ENCODE measurements at regions not wholly inside any gene's neighbourhood (a gene's known extent, or its start where the extent isn't known, plus 50 kb on each side); places are given as distances from the start of the nearest gene placed in this dataset.

DNA sequence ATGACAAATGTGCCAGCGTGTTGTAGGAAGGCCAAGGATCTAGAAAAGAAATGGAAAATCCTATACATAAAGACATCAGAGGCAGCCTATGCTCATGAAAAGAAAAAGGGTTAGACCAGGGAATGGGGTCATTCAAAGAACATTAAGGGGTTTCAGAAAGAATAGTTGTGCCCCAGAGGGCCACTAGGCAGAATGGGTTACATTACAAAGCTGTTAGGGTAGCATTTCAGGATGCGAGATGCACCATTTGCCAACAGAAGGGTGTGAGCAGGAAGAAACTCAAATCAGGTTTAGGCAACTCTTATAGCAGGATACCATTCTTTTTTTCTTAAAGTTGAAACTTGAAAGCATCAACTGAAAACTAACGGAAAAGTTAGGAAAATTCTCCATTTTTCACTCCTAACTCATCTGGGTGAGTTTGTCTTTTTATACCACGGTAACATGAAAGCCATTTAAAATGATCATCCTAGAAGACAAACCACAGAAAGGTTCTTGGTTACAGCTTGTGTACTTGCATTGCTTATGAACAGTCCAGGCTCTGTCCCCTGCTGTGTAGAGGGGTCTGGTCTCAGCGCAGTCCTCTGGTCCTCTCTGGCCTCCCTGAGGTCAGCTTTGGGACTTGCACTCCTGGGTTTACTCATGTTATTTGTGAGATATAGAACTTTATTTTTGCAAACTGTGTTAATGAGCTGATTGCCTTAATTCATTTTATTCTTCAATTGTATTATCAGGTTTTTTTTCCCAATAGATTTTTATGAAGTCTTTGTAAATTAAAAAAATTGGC is 209.1 kb downstream of the DACT1 start:
- DNase-seq (ENCODE audit: low read depth): no peak

DNA sequence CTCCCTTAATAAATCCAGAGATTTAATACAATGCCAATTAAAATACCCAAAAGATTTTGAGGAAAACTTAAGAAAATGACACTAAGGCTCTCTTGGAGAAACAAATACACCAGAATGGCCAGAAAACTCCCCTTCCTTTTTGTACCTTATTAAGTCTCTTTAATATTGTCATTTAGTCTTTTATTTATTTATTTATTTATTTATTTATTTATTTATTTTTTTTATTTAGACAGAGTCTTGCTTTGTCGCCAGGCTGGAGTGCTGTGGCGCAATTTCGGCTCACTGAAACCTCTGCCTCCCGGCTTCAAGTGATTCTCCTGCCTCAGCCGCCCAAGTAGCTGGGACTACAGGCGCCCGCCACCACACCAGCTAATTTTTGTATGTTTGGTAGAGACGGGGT is 210.6 kb downstream of the DACT1 start:
- no peak for DNase-seq (ENCODE audit: low read depth)

DNA sequence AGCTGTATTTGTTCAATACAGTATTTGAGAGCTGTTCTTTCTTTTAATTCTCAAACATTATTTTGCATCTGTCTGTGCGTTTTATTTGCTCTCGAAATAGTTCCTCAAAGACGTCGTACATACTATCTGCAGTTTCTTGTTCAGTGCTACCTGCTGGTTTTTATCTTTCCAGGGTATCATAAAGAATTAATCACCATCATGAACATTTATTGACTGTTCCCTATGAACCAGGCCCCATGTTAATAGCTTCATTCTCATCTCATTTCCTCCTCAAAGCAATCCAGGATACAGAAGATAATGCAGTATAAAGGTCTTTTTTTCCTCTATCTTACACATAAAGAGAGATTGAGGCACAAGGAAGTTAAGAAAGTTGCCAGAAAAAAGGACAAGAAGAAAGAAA is 211.8 kb downstream of the DACT1 start:
- no peak for DNase-seq (ENCODE audit: low read depth)

DNA sequence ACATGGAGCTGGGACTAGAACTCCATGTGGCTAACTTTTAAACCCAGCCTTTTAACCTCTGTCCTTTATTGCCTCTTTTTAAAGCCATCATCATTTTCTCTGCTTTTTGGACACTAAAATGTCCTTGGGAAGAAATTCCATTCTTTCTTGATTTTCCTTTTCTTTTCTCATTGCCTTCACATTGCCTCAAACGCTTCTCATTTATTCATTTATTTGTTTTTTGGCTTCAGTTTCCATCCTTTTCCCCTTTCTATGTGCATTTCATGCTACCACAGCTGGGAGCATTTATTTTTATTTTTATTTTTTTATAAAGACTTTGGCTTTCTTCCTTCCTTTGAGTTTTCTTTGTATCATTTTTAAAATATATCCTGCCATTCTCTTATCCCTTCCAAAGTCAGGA is 212.2 kb downstream of the DACT1 start:
- DNase-seq (ENCODE audit: low read depth): no peak

DNA sequence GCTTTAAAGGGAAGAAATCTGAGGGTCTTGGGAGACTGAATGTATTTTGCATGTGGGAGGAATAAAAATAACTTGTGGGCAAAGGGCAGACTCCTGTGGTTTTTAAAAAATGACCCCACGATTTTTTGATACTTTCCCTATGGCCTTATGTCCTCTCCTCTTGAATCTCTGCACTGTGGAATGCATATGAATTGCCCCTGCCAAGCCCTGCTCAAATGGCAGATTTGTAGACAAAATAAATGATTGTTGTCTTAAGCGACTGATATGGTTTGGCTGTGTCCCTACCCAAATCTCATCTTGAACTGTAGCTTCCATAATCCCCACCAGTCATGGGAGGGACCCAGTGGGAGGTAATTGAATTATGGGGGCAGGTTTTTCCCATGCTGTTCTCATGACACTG is 223.8 kb downstream of the DACT1 start:
- peak; percentile 30 for DNase-seq (ENCODE audit: low read depth)

DNA sequence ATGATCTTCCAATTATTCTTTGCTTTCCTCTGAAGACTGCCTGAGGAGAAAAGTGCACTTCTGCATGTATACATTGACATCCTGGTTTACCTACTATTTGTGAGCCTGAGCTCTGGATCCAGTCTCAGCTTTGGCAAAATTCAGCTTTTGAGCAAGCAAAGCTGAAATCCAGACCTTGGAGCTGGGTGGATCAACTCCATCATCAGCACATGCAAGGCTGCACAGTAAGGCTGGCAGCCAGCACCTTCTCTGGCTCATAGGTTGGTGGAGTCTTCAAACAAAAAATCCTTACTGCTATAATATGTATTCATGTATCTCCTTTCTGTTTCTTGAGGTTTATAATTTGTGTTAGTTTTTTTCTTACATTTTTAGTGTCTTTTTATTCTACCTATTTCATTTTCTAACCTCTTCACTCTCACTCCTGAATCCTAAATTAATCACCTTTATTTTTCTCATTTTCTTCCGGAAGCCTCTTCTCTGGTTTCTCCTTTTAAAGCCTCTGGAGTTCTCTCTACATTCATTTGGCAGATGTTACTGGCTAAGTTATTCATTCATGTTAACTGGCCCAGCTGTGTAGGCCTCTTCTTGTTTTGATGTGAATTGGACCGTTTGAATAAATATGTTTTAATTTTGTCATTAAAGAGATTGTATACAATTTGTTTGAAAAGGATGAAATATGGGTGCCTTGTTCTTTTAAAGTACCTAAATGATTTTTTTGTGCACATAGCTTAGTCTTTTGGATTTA is 224.8 kb downstream of the DACT1 start:
- DNase-seq (ENCODE audit: low read depth): no peak

DNA sequence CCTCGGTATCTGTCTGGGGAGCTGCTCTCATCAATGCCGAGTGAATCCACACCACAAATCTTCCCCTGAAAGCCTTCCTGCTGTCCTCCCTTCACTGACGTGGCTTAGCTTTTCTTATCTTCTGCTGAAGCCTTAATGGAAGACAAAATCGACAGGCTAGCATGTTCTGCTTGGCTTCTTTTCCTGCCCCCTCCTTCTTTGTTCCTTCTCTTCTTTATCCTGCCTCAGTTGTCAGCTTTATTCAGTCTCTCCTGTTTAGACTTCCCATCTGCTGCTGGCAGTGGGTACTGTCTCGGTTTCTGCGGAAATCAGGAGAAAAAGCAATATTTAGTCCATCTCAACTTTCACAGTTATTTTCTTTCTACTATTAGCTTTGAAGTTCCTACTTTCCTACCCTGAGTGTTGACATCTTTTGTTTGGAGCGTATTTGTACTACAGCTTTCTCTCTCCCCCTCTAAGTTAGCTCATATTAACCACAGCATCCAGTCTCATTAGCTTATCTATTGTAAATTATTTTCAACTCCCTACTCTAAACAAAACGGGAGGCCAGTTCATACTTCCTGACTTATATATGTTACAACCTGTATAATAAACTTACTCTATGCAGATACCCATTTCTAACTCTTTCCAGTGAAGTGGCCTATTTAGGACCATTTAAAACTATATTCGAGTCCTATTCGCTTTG is 226.0 kb downstream of the DACT1 start:
- DNase-seq (ENCODE audit: low read depth): no peak

DNA sequence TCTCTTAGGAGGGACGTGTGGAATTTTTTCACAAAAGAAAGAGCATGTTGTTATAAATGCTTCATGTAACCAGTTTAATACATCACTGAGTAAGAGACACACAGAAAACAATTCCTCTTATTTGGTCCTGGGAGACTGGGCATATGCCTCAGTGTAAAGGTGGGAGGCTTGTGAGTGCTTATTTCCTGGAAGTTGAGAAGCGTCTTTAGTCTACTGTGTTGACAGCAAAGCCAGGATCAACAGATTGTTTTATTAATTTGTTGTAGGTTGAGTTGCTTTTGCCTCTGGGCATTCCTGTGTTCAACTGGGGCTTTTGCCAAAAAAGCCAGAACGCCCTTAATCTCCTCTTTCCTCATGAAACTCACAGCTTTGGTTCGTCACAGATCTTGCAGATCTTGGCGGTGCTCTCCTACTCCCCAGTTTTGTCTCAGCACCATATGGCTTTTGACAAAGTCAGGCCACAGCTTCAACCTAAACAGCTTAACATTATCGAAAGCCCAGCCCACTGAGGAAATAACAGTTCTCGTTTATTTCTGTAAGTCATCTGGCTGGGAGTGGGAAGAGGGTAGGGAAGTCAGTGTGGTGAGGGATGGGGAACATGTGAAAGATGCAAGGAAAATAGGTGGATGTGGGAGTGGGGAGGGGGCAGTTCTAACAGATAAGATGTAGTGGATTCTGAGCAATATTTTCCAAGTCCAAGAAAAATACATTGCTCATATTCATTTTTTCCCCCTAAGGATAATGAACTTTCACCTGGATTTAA is 227.2 kb downstream of the DACT1 start:
- peak; percentile 76 for DNase-seq (ENCODE audit: low read depth)

DNA sequence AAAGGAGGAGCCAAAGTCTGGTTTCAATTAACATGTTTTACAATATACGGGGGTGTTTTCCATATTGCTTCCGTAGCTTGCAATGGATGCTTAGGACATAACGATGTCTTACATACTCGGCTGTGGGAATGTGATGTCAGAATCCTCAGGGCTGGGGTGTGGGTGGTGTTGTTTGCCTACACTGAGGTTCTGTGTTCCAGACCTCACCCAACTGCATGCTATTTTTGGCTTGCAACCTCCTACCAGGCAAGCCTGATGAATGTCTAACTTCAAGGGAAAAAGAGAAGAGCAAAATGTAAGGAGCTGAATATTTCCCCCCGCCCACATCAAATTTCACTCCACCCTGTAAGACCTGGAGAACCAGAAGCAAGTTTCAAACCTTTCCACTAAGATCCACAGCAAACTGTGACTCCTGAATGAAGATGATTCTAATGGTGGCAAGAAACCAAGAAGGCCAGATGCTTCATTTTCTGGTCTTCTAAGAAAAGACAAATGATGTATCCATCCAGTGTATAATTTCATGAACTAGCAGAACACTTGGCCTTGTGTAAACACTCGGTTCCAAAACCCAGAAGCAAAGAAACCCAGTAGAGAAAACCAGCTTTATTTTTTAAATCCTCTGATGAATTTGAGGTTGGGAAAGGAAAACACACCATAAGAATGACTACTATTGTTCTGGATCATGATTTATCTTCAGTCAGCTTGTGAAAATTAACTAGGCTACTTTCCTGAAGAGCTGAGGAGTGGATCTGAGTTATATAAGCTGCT is 227.9 kb downstream of the DACT1 start:
- DNase-seq (ENCODE audit: low read depth): peak; percentile 59

DNA sequence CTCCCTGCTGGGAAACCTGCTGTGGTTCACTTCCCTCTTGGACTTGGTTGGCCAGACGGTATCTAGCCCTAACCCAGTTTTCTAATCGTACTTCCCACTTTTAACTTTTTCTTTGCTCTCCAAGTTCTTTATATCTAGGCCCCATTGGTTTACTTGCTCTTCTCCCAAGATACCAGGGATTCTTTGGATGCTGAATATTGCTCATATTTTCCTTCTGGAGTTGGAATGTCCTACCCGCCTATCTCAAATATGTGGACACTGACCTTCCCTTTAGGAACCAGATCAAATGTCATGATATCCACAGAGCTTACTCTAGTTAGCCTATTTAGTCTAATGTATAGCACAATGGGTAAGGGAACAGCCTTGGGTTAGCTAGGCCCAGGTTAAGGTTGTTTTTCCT is 228.6 kb downstream of the DACT1 start:
- DNase-seq (ENCODE audit: low read depth): no peak

DNA sequence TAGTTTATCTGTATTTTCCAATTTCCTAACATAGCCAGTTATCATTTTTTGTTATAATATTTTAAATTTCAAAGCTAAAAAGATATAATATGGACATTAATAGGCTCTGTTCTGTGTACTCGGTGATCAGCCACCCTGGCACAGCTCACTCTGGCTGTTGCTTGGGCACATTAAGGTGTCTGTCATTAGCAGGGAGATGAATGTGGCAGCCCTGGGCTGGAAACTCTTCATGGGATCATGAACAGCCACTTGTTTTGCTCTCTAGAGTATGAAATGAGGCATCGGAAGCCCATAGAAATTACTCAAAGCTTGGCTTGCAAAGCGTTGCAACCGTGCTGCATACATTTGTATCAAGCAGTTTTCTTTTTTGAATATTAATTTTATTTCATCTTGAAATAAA is 233.2 kb downstream of the DACT1 start:
- DNase-seq (ENCODE audit: low read depth): no peak

DNA sequence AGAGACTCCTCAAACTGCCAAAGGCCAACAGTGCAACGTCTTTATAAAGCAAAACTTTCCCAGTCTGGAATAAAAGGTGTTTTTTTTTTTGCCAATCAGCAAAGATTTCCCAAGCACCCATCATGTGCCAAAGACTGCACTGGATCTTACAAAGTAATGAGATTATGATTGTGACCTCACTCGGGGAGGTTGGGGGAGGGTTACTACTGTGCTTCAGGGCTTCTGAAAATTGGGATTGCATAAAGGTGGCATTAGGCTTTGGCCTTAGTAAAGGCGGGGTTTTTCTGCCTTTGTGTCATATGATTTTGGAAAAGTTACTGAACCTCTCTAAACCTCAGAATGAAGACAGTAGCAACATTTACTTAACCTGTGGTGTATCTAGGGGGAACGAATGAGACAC is 233.8 kb downstream of the DACT1 start:
- DNase-seq (ENCODE audit: low read depth): no peak

DNA sequence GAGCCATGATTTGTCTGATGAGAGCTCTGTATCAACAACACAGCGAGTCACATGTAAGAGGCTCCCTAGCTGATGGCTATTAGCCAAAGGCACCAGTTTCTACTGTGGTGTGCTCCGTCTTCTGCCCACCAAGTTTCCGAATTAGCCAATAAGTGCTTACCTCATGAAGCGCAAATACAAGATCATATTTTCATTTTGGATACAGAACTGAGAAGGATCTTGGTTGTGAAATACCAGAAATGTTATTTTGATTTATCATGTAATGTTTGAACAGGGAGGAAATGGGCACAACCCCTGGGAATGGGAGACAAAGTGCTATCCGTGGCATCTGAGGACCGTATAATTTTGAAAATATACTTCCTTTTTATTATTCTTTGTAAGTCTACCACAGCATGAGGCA is 234.3 kb downstream of the DACT1 start:
- peak; percentile 67 for DNase-seq (ENCODE audit: low read depth)

DNA sequence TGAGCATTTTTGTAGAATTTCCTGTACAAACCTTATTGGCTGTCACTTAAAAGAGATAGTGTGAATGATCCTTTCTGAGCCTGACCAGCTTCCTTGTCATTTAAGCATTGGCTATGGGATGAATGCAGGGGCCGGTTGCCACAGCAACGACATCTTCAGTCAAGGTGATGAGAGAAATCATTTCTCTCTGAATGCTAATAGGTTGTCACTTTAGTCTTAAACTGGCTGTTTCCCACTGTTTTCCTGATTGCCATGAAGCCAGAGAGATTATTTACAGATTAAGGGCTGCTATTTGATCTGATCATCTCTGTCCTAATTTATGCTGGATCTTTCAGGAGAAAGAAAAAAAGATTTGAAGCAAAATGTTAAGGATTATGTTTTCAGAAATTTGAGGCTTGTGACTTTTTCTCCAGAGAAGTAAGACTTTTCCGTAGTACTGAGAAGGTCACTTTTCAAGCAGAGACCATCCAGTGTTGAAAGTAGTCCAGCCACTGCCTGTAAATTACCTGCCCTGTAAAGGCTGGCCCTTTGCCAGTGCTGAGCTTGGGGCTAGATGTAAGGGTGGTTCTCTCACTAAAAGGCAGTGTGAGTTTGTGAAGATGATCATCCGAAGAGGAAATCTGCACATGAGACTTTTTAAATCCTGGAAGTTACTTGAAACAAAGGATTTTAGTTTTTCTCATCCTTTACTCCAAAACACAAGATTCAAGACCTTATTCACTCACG is 235.6 kb downstream of the DACT1 start:
- DNase-seq (ENCODE audit: low read depth): no peak

DNA sequence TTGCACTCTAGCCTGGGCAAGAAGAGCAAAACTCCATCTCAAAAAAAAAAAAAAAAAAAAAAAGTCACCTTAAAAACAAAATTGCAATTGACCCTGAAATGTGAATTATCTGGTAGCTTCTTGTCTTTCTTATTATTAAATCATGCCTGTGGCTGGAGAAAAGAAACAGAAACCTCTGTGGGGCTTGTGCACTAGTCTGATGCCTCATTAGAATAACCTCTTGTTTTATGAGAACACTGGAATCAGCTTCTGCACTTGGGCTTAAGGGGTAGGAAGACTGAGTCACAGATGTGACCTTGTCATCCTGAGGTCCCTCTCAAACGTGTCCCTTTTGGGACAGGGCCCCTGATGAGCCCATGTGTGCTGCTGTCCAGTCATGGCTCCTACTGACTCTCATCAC is 237.9 kb downstream of the DACT1 start:
- no peak for DNase-seq (ENCODE audit: low read depth)

DNA sequence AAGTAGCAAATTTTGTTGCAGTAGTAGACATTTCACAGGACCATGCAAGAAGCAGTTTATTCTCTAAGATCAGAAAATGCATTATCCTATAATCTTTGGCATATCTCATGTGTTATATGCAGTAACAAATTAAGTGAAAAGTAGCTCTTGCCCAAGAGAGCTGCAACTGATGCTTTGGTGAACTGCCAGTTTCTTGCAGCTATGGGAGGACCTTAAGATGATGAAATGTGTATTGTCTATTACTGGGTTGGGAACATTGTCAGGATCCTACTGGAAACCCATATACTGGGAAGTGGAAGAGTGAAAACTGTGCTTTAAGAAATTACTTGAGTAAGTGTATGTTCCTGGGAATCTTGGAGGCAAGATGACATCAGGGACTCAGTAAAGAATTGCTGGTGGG is 238.8 kb downstream of the DACT1 start:
- DNase-seq (ENCODE audit: low read depth): peak; percentile 63

DNA sequence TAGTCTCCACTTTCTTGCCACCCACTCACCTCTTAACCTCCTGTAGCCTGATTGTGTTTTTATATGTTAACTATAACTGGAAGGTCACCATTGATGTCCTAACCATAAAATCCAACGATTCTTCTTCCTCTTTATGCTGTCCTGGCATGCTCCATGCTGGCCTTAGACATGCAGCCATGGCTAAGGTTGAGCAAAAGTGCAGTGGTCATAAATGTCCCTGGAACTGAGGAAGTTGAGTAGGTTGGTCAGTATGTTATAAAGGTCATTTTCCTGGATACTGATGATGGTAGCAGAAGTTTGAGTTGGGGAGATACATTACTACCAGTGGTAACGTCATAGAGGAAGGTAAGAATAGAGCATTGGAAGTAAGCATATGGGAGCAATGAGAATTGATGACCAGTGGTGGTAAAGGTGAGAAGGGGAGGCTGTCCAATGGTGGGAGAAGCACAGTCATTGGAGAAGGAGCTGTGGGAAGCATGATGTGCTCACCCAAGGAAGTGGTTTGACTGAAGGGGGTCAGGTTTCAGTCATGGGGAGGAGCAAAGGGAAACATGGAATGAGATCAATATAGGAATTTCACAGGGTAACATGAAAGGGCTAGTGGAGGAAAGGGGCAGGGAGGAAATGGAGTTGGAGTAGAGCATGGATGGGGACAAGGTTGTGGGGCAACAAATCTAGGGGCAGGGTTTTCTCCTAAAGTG is 240.8 kb downstream of the DACT1 start:
- no peak for DNase-seq (ENCODE audit: low read depth)

DNA sequence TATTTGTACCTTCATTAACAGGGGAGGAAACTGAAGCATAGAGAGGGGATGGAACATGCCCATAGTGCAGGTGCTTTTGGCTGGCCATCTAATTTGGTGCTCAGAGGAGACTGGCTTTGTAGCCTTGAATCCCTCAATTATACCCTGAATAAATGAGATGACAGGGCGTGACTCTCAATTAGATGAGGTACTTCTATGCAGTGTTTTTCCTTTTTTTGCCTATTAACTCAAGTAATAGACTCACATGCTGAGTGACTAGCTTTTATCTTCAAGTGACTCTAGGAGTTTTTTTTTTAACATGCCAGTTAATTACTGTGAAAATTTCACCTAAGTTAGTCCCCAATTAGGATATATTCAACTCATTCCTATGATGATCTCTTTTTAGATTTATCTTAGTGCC is 243.7 kb downstream of the DACT1 start:
- no peak for DNase-seq (ENCODE audit: low read depth)

DNA sequence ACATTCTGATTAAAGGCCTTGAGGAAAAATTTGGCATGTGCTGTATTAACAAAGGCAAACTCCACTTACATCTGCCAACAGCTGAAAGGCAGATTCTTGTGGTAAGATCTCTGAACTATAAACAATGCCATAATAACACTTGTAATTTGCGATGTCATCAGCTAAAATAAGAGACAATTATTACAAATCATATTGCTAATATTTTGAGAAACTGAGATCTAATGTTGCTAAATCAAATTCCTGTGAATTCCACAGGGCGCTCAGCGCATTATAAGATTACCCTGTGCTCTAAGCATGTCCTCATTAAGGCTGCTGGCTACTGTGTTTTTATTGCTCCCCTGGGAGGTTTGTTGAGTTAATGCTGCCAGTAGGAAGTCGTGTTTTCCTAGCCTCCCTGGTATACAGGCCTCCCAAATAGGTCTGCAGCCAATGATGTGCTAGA is 244.8 kb downstream of the DACT1 start:
- DNase-seq (ENCODE audit: low read depth): peak; percentile 79

DNA sequence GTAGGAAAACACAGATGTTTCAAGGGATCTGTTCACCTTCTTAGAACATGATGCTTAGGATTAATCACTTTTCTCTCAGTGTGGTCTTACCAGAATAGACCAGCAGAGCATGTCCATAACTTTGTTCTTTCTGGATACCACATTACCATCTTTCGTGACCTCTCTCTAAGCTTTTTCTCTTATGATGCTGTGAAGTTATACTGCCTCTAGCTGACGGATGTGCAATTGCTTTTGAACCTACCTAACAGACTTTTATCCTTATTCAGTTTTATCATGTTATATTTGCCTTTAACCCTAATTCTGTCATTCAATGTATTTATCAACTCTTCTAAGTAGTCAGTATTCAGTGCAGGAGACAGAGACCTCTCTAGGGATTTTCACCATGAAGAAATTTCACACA is 246.7 kb downstream of the DACT1 start:
- no peak for DNase-seq (ENCODE audit: low read depth)

Data from iris pigment epithelial cell (primary cell).